ENCODE measurements at regions not wholly inside any gene's neighbourhood (a gene's known extent, or its start where the extent isn't known, plus 50 kb on each side); places are given as distances from the start of the nearest gene placed in this dataset.

GRCh38 chr1:80962564-80962963 lies 838.2 kb upstream of the ADGRL2 start:
- TF ChIP-seq CTCF (conservative IDR thresholded peaks at IDR 0.05; ENCODE audit: low read depth, low read length) (no peak), EZH2 (IDR thresholded peaks at IDR 0.05; ENCODE audit: borderline replicate concordance, low read depth, low read length, poor library complexity, severe bottlenecking) (no peak)

All from A673 (cell line).